ENCODE measurements at regions not wholly inside any gene's neighbourhood (a gene's known extent, or its start where the extent isn't known, plus 50 kb on each side); places are given as distances from the start of the nearest gene placed in this dataset.

DNA sequence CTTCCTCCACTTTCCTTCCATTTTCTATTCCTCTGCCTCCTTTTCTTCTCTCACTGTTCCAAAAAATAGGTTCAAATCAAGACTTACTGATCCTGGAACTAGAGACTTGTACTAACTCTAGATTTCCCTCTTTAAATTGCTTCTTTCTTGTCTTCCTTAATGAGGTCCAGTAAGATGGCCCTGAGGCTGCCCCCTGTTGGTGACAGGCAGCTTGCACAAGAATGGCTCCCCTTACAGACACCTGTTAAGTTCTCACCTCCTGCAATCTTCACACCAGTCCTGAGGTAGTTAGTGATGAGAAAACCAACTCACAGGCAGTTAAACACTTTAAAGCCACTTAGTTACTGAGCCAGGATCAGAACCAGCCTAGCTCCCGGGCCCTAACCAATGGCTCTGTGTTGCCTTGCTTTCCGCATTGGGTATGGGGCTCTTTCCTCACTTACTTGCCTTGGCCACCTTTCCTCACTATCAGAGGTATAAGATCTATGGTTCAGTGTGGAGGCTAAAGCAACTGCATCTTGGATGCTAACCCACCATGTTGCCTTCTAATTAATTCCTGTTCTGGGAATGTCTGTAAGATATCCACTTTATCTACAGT, 130.6 kb downstream of the AKAIN1 start:
- TF ChIP-seq, protein P1, sequence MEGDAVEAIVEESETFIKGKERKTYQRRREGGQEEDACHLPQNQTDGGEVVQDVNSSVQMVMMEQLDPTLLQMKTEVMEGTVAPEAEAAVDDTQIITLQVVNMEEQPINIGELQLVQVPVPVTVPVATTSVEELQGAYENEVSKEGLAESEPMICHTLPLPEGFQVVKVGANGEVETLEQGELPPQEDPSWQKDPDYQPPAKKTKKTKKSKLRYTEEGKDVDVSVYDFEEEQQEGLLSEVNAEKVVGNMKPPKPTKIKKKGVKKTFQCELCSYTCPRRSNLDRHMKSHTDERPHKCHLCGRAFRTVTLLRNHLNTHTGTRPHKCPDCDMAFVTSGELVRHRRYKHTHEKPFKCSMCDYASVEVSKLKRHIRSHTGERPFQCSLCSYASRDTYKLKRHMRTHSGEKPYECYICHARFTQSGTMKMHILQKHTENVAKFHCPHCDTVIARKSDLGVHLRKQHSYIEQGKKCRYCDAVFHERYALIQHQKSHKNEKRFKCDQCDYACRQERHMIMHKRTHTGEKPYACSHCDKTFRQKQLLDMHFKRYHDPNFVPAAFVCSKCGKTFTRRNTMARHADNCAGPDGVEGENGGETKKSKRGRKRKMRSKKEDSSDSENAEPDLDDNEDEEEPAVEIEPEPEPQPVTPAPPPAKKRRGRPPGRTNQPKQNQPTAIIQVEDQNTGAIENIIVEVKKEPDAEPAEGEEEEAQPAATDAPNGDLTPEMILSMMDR (IDR thresholded peaks at IDR 0.05) = no peak
- TF ChIP-seq POLR2A (IDR thresholded peaks at IDR 0.05) (no peak), POLR2AphosphoS5 (IDR thresholded peaks at IDR 0.05) (no peak)
